Hypothalamus (tissue), 51 donors: ENCODE measurements at regions not wholly inside any gene's neighbourhood (a gene's known extent, or its start where the extent isn't known, plus 50 kb on each side); places are given as distances from the start of the nearest gene placed in this dataset.
A peak's percentile ranks its signal among the peaks of the same experiment; 100 is the strongest.

ENCODE experiments used
- DNase-seq, 51 donors: peaks; one replicate each; lab custom pipeline; 2025; lab: John Stamatoyannopoulos, UW

DNA sequence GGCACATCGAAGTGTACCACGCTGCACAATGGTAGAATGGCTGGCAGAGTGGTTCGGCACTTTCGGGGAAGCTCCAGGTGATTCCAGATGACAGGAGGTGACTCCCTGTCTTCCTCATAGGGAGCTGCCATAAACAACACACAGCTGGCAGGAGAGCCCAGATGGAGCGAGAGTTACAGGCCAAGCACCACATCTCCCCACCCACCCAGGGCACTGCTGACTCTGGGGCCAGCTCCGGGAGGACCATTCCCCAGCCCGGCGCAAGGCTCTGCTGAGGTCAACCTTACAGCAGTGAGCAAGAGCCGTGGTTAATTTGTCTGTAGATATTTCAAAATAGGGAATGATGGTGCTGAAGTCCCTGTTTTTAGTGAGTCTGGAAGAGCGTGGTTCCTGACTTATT, 78.8 kb upstream of the HMGXB4 start:
- no peak for DNase-seq

DNA sequence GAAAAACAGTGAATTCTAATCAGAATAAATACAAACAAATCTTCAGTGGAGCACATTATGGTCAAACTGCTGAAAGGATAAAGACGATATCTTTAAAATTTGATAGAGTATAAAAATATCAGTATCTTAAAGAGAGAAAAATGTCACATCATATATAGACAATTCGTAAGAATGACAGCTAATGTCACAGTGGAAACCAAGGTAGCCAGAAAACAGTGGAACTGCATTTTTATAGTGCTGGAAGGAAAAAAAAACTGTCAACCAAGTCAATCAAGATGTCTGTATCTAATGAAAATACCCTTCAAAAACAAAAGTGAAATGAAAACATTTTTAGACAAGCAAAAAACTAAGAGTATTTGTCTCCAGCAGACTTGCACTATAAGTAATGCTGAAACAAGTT, 73.4 kb upstream of the HMGXB4 start:
- DNase-seq = no peak

GRCh38 chr22:35186492-35186891, 70.8 kb upstream of the HMGXB4 start:
- no peak for DNase-seq

GRCh38 chr22:35188930-35189329, 68.4 kb upstream of the HMGXB4 start:
- peak in 1 of 51 donors; percentile 4 for DNase-seq

DNA sequence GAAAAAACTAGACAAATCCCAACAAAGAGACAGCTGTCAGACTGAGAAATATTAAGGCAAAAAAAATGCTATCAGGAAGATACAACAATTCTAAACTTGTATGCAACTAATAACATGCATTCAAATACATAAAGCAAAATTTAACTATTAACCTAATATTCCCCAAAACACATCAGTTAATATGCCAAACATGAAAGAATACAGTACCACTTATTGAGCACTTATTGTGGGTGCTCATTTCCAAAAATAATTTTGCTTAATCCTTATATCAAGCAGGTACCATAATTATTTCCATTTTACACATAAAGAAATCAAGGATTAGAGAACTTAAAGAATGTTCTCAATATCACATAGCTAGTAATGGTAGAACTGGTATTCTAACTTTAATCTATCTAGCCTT, 67.7 kb upstream of the HMGXB4 start:
- DNase-seq = no peak

GRCh38 chr22:35191412-35191811, 65.9 kb upstream of the HMGXB4 start:
- DNase-seq = no peak

DNA sequence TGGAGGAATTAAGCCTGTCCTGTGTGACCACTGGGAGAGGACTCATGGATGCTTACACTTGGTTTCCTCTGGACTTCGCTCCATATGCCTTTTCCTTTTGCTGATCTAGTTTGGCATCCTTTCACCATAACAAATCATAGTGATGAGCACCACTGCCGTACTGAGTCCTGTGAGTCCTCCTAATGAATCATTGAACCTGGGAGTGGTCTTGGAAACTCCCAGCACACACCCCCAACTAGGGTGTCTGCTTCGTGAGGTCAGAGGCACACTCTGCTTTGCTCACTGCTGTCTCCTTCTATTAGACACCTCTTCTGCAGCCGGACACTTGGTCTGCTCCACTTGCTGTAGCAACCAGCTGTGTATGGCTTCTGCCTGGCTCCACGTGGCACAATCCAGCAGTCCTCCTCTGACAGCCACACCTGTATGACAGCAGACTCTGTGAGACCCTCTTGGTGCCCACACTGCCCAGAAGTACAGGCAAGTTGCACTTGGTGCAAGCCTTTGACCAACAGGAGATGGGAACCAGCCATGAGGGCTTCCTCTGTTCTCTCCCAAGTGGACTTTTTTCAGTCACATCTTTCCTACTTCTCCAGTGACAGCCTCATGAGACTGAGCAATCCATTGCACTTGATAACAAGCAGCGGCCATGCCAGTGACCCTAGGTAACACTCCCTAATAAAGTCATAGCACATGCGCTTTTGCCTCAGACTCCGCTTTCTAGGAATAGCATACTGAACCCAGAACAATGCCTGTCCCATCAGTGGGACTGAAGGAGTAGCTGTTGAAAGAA, 65.0 kb upstream of the HMGXB4 start:
- no peak for DNase-seq

- DNase-seq = no peak
Measured at GRCh38 chr22:35195226-35195625, 62.1 kb upstream of the HMGXB4 start.

DNA sequence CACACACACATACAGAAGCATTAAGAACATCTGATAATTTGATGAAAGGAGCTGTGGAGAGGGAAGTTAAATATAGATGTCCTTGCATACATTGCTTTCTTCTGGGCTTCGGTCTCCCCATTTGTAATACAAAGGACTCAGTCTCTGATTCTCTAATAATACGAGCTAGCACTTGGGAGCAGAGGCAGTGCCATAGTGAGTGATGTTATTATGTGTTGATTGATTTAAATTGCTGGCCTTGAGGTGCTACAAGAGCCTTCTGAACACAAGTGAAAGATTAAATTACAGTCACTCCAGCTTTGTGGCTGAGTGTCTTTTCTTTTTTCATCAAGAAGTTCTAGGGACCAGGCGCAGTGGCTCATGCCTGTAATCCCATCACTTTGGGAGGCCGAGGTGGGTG, 61.5 kb upstream of the HMGXB4 start:
- no peak for DNase-seq

GRCh38 chr22:35197071-35197470, 60.2 kb upstream of the HMGXB4 start:
- no peak for DNase-seq

DNA sequence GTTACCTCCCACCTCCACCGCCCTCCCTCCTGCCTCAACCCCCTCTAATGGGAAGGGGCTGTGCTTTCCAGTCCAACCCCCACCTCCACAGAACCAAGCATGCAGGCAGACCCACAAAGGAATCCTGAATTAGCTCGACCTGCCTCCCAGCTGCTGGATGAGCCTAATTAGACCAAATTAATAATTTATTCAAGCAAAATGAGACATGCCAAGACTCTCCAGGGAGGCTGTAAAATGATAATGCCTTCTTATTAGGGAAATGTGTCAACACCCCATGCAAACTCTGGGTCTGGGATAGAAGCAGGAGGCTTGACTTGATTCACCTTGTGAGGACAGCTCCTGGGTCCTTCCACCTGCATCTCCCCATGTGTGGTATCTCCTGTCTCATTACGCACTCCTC, 59.4 kb upstream of the HMGXB4 start:
- no peak for DNase-seq

GRCh38 chr22:35198738-35199137, 58.6 kb upstream of the HMGXB4 start:
- DNase-seq = no peak

DNA sequence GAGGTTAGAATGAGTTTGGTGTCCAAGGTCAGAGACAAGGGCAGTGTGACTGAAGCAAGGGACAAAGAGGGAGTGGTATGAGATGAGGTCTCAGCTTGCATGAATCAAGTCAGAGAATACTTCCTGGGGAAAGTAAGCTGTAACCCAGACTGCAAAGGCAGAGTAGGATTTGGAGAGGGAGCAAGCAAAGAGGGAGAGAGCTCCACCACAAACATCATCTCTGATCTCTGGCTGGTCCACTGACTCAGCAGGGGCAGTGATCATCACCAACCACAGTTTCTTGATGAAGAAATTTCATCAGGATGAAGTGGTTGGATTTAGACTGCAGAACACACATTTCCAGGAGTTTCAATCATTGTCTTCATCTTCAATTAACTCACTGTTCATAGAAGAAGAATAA, 54.9 kb upstream of the HMGXB4 start:
- DNase-seq = no peak

GRCh38 chr22:35203583-35203982, 53.7 kb upstream of the HMGXB4 start:
- no peak for DNase-seq

DNA sequence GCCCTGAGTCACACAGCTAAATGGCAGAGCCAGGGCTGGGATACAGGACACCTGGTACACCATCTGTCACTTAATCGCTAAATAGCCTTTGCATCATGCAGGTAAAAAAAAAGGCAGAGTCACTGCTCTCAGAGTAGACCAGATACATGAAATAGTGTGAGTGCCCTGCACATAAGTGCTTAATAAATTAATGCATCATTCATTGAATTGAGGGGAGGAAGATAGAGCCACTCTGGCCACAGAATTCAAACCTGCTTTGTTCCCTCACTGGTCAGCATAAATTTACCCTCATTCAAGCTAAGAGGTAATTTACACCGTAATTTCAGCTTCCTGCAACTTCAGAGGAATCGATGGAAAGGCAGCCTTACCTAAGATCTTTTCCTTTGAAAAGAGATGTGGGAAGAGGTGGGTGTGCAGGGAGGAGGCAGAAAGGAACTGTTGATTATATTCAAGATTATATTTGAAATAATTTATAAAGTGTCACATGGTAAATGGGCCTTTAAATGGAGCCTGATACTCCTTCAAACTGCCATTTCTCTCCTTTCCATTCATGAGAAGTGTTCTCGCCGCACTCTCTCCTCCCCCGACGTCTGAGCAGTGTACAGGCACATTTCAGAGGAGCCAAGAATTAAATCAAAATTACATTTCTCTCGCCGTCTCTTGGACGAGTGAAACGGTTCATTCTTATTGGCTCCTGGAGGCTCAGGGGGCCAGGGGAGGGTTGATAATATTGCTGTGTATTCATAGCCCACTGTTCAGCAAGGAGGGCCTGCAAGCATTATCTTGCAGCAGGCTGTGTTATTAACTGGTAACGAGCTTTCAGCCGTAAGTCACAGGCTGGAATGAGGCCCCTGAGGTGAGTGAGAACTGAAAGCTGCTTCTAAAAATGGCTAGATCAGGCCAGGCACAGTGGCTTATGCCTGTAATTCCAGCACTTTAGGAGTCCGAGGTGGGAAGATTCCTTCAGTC, 52.2 kb upstream of the HMGXB4 start:
- no peak for DNase-seq

- DNase-seq = no peak
Measured at GRCh38 chr22:35205961-35206360, 51.3 kb upstream of the HMGXB4 start.

DNA sequence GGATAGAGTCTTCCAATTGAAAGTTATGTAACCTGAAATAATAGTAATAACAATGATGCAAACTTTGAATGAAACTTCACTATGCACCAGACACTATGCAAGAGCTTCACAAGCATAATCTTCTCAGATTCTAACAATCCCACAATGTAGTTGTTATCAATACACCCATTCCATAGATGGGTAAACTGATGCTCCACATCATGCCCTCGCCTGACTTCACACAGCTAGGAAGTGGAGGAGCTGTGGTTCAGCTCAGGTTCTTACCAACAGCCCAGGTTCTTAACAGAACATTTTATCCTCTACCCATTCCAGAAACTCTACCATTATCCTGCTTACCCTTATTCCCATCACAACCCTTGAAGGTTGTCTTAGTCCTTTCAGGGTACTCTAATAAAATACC, 50.4 kb upstream of the HMGXB4 start:
- DNase-seq = no peak
